ENCODE measurements at regions not wholly inside any gene's neighbourhood (a gene's known extent, or its start where the extent isn't known, plus 50 kb on each side); places are given as distances from the start of the nearest gene placed in this dataset.

DNA sequence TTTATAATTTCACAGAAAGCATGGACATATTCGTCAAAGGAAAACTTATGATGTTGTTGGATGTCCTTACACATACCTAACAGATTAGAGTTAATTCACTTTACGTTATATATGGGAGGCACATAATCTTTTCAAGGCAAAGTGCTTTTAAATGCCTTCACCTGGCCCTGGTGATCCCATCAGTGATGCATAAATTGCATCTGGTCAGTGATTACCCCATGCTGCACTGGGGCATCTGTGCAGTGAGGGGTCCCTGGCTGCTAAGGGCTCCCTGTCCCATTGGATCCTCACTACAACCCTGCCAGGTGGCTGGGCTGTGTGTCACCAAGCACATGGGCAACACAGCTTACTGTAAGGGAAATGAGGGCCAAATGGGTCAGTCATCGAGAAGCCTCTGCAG, 441.1 kb downstream of the RPS24 start:
- no peak for TF ChIP-seq EZH2phosphoT487 (IDR thresholded peaks at IDR 0.05; ENCODE audit: borderline replicate concordance, low read depth, low read length)
- TF ChIP-seq CTCF (conservative IDR thresholded peaks at IDR 0.05; ENCODE audit: low read length), result no peak

All from OCI-LY7 (cell line).